Upper lobe of left lung (tissue), 4 donors: ENCODE measurements at regions not wholly inside any gene's neighbourhood (a gene's known extent, or its start where the extent isn't known, plus 50 kb on each side); places are given as distances from the start of the nearest gene placed in this dataset.

ENCODE experiments used
- EP300 ChIP-seq, 4 donors: sonication (generic); formaldehyde crosslinking; IDR thresholded peaks; one replicate each; pipeline ENCODE4 v1.5.1; 2017; ENCODE audit warnings: antibody characterized with exemption in 4 of 4, control low read depth in 2 of 4
- TF ChIP-seq, protein P1 (sequence below), 6 experiments: fragments of 450-650 bp in 4 of 6; fragments of 200-600 bp in 2 of 6; sonication (generic) in 2 of 6; IDR thresholded peaks; one replicate each; pipeline ENCODE4 v1.5.1; 2016 to 2019; ENCODE audit warnings: antibody characterized with exemption in 6 of 6

GRCh38 chr16:64425381-64425780, 696.5 kb downstream of the CDH11 start:
- no peak for TF ChIP-seq EP300 (IDR thresholded peaks at IDR 0.05)
- TF ChIP-seq, protein P1, sequence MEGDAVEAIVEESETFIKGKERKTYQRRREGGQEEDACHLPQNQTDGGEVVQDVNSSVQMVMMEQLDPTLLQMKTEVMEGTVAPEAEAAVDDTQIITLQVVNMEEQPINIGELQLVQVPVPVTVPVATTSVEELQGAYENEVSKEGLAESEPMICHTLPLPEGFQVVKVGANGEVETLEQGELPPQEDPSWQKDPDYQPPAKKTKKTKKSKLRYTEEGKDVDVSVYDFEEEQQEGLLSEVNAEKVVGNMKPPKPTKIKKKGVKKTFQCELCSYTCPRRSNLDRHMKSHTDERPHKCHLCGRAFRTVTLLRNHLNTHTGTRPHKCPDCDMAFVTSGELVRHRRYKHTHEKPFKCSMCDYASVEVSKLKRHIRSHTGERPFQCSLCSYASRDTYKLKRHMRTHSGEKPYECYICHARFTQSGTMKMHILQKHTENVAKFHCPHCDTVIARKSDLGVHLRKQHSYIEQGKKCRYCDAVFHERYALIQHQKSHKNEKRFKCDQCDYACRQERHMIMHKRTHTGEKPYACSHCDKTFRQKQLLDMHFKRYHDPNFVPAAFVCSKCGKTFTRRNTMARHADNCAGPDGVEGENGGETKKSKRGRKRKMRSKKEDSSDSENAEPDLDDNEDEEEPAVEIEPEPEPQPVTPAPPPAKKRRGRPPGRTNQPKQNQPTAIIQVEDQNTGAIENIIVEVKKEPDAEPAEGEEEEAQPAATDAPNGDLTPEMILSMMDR (IDR thresholded peaks at IDR 0.05): no peak
